Mesenchymal stem cell (in vitro differentiated cells and primary cell): ENCODE measurements at regions not wholly inside any gene's neighbourhood (a gene's known extent, or its start where the extent isn't known, plus 50 kb on each side); places are given as distances from the start of the nearest gene placed in this dataset. TPM values are rescaled to one million over a fixed set of nuclear protein-coding genes. Genes with fewer than 3 reads are reported as not detected.

Source experiments
- DNase-seq: peaks from one replicate; pipeline ENCODE4 v3.0.0-alpha.2; 2013
- H2AFZ ChIP-seq: one replicate; pipeline ENCODE4 v1.6.1; 2013; ENCODE audit warnings: low read depth, mild to moderate bottlenecking, control low read depth, inconsistent platforms, low read length, moderate library complexity
- H2AK5ac ChIP-seq: 2 replicates; pipeline ENCODE4 v1.6.1; 2013; ENCODE audit warnings: low read length, moderate library complexity, mild to moderate bottlenecking, inconsistent platforms; ENCODE audit not compliant: severe bottlenecking
- H2BK120ac ChIP-seq: one replicate; pipeline ENCODE4 v1.6.1; 2013; ENCODE audit warnings: low read depth, mild to moderate bottlenecking, inconsistent platforms, low read length, moderate library complexity
- H2BK12ac ChIP-seq, 2 experiments: one replicate each; pipeline ENCODE4 v1.6.1; 2013; ENCODE audit warnings: inconsistent platforms in 2 of 2, low read length in 2 of 2, mild to moderate bottlenecking in 2 of 2, moderate library complexity in 2 of 2, control low read depth in 1 of 2
- H2BK15ac ChIP-seq: one replicate; pipeline ENCODE4 v1.6.1; 2013; ENCODE audit warnings: mild to moderate bottlenecking, low read depth, inconsistent platforms; ENCODE audit not compliant: poor library complexity, severe bottlenecking
- H2BK5ac ChIP-seq: 2 replicates; pipeline ENCODE4 v1.6.1; 2013; ENCODE audit warnings: low read depth, mild to moderate bottlenecking, low read length, control low read depth, inconsistent platforms; ENCODE audit not compliant: poor library complexity, severe bottlenecking
- H3K14ac ChIP-seq, 2 experiments: one replicate each; pipeline ENCODE4 v1.6.1; 2013; ENCODE audit warnings: inconsistent platforms in 2 of 2, low read length in 2 of 2, control low read depth in 1 of 2, mild to moderate bottlenecking in 1 of 2, moderate library complexity in 1 of 2
- H3K18ac ChIP-seq, 2 experiments: one replicate each; pipeline ENCODE4 v1.6.1; 2013; ENCODE audit warnings: inconsistent platforms in 2 of 2, low read length in 2 of 2, control low read depth in 1 of 2, low read depth in 1 of 2, mild to moderate bottlenecking in 1 of 2
- H3K23ac ChIP-seq, 2 experiments: one replicate each; pipeline ENCODE4 v1.6.1; 2013; ENCODE audit warnings: inconsistent platforms in 2 of 2, low read length in 2 of 2, mild to moderate bottlenecking in 2 of 2, moderate library complexity in 2 of 2, control low read depth in 1 of 2
- H3K27ac ChIP-seq: 2 replicates; pipeline ENCODE4 v1.5.1; 2013; ENCODE audit warnings: mild to moderate bottlenecking, moderate library complexity, low read length, control low read depth, inconsistent platforms; ENCODE audit not compliant: poor library complexity, severe bottlenecking
- H3K27me3 ChIP-seq, 2 experiments: 2 replicates each; pipeline versions ENCODE4 v1.6.1 to v1.7.0; 2013; ENCODE audit warnings: low read length in 2 of 2, mild to moderate bottlenecking in 2 of 2, moderate library complexity in 2 of 2, control low read depth in 1 of 2, inconsistent platforms in 1 of 2; ENCODE audit not compliant: control insufficient read depth in 1 of 2, insufficient read depth in 1 of 2
- H3K36me3 ChIP-seq, 2 experiments: 2 replicates each; pipeline versions ENCODE4 v1.6.1 to v1.7.0; 2013; ENCODE audit warnings: low read length in 2 of 2, control low read depth in 1 of 2, inconsistent platforms in 1 of 2, low read depth in 1 of 2, mild to moderate bottlenecking in 1 of 2; ENCODE audit not compliant: insufficient read depth in 2 of 2, control insufficient read depth in 1 of 2
- H3K4ac ChIP-seq, 2 experiments: one replicate each; pipeline ENCODE4 v1.6.1; 2013; ENCODE audit warnings: inconsistent platforms in 2 of 2, low read length in 2 of 2, mild to moderate bottlenecking in 2 of 2, moderate library complexity in 2 of 2, control low read depth in 1 of 2, low read depth in 1 of 2
- H3K4me1 ChIP-seq: 2 replicates; pipeline ENCODE4 v1.6.1; 2013; ENCODE audit warnings: low read depth, low read length, control low read depth; ENCODE audit not compliant: control insufficient read depth, insufficient read depth
- H3K4me2 ChIP-seq: 2 replicates; pipeline ENCODE4 v1.6.1; 2013; ENCODE audit warnings: low read length, mild to moderate bottlenecking, inconsistent platforms; ENCODE audit not compliant: poor library complexity, severe bottlenecking
- H3K4me3 ChIP-seq, 2 experiments: 2 replicates each; pipeline versions ENCODE4 v1.5.1 to v1.7.0; 2013; ENCODE audit warnings: low read length in 2 of 2, mild to moderate bottlenecking in 2 of 2, control low read depth in 1 of 2, low read depth in 1 of 2; ENCODE audit not compliant: insufficient read depth in 1 of 2
- H3K79me1 ChIP-seq: replicated peaks from 2 replicates; pipeline ENCODE4 v1.6.1; 2013; ENCODE audit warnings: mild to moderate bottlenecking, control low read depth, low read length, inconsistent platforms; ENCODE audit not compliant: poor library complexity, severe bottlenecking
- H3K9ac ChIP-seq: 2 replicates; pipeline ENCODE4 v1.7.0; 2013; ENCODE audit warnings: mild to moderate bottlenecking, low read length, moderate library complexity
- H3K9me3 ChIP-seq: 2 replicates; pipeline ENCODE4 v1.7.0; 2013; ENCODE audit warnings: mild to moderate bottlenecking, low read length; ENCODE audit not compliant: control insufficient read depth
- H4K8ac ChIP-seq: one replicate; pipeline ENCODE4 v1.6.1; 2013; ENCODE audit warnings: inconsistent platforms, mild to moderate bottlenecking, low read length, moderate library complexity
- H4K91ac ChIP-seq: one replicate; pipeline ENCODE4 v1.6.1; 2013; ENCODE audit warnings: mild to moderate bottlenecking, low read length, inconsistent platforms
- WGBS: methylation state at CpG from one replicate; pipeline ENCODE4 v1.1.7; 2013; ENCODE audit warnings: mixed read lengths; 5-methylcytosine and 5-hydroxymethylcytosine counted together
- small RNA-seq: library from polyadenylated mRNA; stranded (forward); fragments of <200 nt; extraction: miRNeasy Mini kit (QIAGEN cat#:217004); gene quantifications from one replicate; pipeline ENCODE3, GENCODE V24; 2013; ENCODE audit warnings: low read depth

GRCh38 chr10:62746951-62747729 lies 57.4 kb upstream of the ADO start:
- no peak overlapping the region for H4K8ac ChIP-seq
- no peak for DNase-seq
- no peak overlapping the region for H3K23ac ChIP-seq
- no peak overlapping the region for H3K4me2 ChIP-seq
- no peak overlapping the region for H2BK5ac ChIP-seq
- H2BK15ac ChIP-seq, result no peak overlapping the region
- H3K18ac ChIP-seq, result no peak overlapping the region
- peaks cover 2% of the 10 kb centered on the region for H3K4me1 ChIP-seq
- H3K79me1 ChIP-seq, result no peaks in the 10 kb centered on the region
- H2BK120ac ChIP-seq, result no peak overlapping the region
- no peak overlapping the region for H3K14ac ChIP-seq
- H2BK12ac ChIP-seq, result no peak overlapping the region
- H2AK5ac ChIP-seq, result no peak overlapping the region
- H4K91ac ChIP-seq, result no peak overlapping the region
- no peak overlapping the region for H3K27ac ChIP-seq
- no peak overlapping the region for H3K4me3 ChIP-seq
- no peaks in the 10 kb centered on the region for H3K27me3 ChIP-seq
- WGBS, result 85% methylated on average over 3 of the region's 3 CpGs
- H3K9ac ChIP-seq, result no peak overlapping the region
- H2AFZ ChIP-seq, result no peak overlapping the region
- no peaks in the 10 kb centered on the region for H3K36me3 ChIP-seq
- H3K4ac ChIP-seq, result no peak overlapping the region
- no peaks in the 10 kb centered on the region for H3K9me3 ChIP-seq

- Histone ChIP-seq H3K4me2 (no peak overlapping the region), H2AFZ (no peak overlapping the region), H4K91ac (no peak overlapping the region), H3K4me3 (no peak overlapping the region), H3K36me3 (no peaks in the 10 kb centered on the region), H3K9me3 (no peaks in the 10 kb centered on the region), H2BK12ac (no peak overlapping the region), H3K18ac (no peak overlapping the region), H3K79me1 (no peaks in the 10 kb centered on the region), H3K27ac (no peak overlapping the region), H2BK5ac (no peak overlapping the region), H2BK120ac (no peak overlapping the region), H3K9ac (no peak overlapping the region), H4K8ac (no peak overlapping the region), H2BK15ac (no peak overlapping the region), H3K4me1 (peaks cover 2% of the 10 kb centered on the region), H3K27me3 (no peaks in the 10 kb centered on the region), H3K23ac (no peak overlapping the region), H3K14ac (no peak overlapping the region), H2AK5ac (no peak overlapping the region), H3K4ac (no peak overlapping the region)
- DNase-seq, result no peak
Measured at GRCh38 chr10:62748386-62748785, 56.1 kb upstream of the ADO start.

GRCh38 chr10:62749093-62749683 lies 55.3 kb upstream of the ADO start:
- H3K9me3 ChIP-seq, result no peaks in the 10 kb centered on the region
- no peak overlapping the region for H4K8ac ChIP-seq
- no peak overlapping the region for H2BK120ac ChIP-seq
- H3K36me3 ChIP-seq, result no peaks in the 10 kb centered on the region
- H3K18ac ChIP-seq, result no peak overlapping the region
- no peak overlapping the region for H3K23ac ChIP-seq
- no peak overlapping the region for H4K91ac ChIP-seq
- H2AK5ac ChIP-seq, result no peak overlapping the region
- H3K4me1 ChIP-seq, result peaks cover under 1% of the 10 kb centered on the region
- H2BK5ac ChIP-seq, result no peak overlapping the region
- H2AFZ ChIP-seq, result no peak overlapping the region
- DNase-seq, result no peak
- no peak overlapping the region for H3K4me3 ChIP-seq
- 91% methylated on average over 4 of the region's 5 CpGs for WGBS
- no peak overlapping the region for H2BK12ac ChIP-seq
- H2BK15ac ChIP-seq, result no peak overlapping the region
- H3K9ac ChIP-seq, result no peak overlapping the region
- no peak overlapping the region for H3K4ac ChIP-seq
- no peak overlapping the region for H3K14ac ChIP-seq
- H3K79me1 ChIP-seq, result no peaks in the 10 kb centered on the region
- no peaks in the 10 kb centered on the region for H3K27me3 ChIP-seq
- no peak overlapping the region for H3K27ac ChIP-seq
- no peak overlapping the region for H3K4me2 ChIP-seq

Small RNA genes in the stretch of these regions (small RNA-seq; reads per million reads assigned to genes)
- gene ALDH7A1P4, result not detected
